GM23248 (cell line): ENCODE measurements at regions not wholly inside any gene's neighbourhood (a gene's known extent, or its start where the extent isn't known, plus 50 kb on each side); places are given as distances from the start of the nearest gene placed in this dataset.

Experiments
- DNase-seq: peaks from one replicate; pipeline ENCODE4 v3.0.0-alpha.2; 2015
- H2AFZ ChIP-seq: fragments of 200-600 bp; sonication (generic); 2 replicates; pipeline ENCODE4 v1.6.1; 2016; ENCODE audit warnings: antibody characterized with exemption
- H3F3A ChIP-seq: fragments of 200-600 bp; sonication (generic); 2 replicates; pipeline ENCODE4 v1.6.1; 2016; ENCODE audit warnings: mild to moderate bottlenecking, antibody characterized with exemption, mixed run types; ENCODE audit not compliant: insufficient read depth
- H3K27ac ChIP-seq: fragments of 200-600 bp; sonication (generic); 2 replicates; pipeline ENCODE4 v1.5.1; 2016; ENCODE audit warnings: mild to moderate bottlenecking
- H3K27me3 ChIP-seq: fragments of 200-600 bp; sonication (generic); replicated peaks from 2 replicates; pipeline ENCODE4 v1.6.1; 2016; ENCODE audit warnings: mild to moderate bottlenecking; ENCODE audit not compliant: insufficient read depth
- H3K36me3 ChIP-seq: fragments of 200-600 bp; sonication (generic); 2 replicates; pipeline ENCODE4 v1.6.1; 2016; ENCODE audit warnings: low read depth, mild to moderate bottlenecking
- H3K4me1 ChIP-seq: fragments of 200-600 bp; sonication (generic); 2 replicates; pipeline ENCODE4 v1.6.1; 2016; ENCODE audit warnings: mild to moderate bottlenecking; ENCODE audit not compliant: insufficient read depth
- H3K4me2 ChIP-seq: fragments of 200-600 bp; sonication (generic); one replicate; pipeline ENCODE4 v1.6.1; 2016; ENCODE audit warnings: mild to moderate bottlenecking; ENCODE audit not compliant: unreplicated experiment
- H3K4me3 ChIP-seq: fragments of 200-600 bp; sonication (generic); 2 replicates; pipeline ENCODE4 v1.5.1; 2016; ENCODE audit warnings: mild to moderate bottlenecking
- H3K79me2 ChIP-seq: fragments of 200-600 bp; sonication (generic); 2 replicates; pipeline ENCODE4 v1.6.1; 2016; ENCODE audit warnings: mild to moderate bottlenecking; ENCODE audit not compliant: insufficient read depth
- H3K9ac ChIP-seq: fragments of 200-600 bp; sonication (generic); 2 replicates; pipeline ENCODE4 v1.6.1; 2016; ENCODE audit warnings: mild to moderate bottlenecking
- H3K9me2 ChIP-seq: fragments of 200-600 bp; sonication (generic); 2 replicates; pipeline ENCODE4 v1.6.1; 2016; ENCODE audit warnings: mixed run types, mild to moderate bottlenecking, moderate library complexity; ENCODE audit not compliant: insufficient read depth
- H3K9me3 ChIP-seq: fragments of 200-600 bp; sonication (generic); one replicate; pipeline ENCODE4 v1.6.1; 2017; ENCODE audit warnings: low read depth
- H4K20me1 ChIP-seq: fragments of 200-600 bp; sonication (generic); 2 replicates; pipeline ENCODE4 v1.6.0; 2016; ENCODE audit not compliant: insufficient read depth
- EZH2 ChIP-seq: fragments of 200-600 bp; sonication (generic); IDR thresholded peaks from 2 replicates; pipeline ENCODE4 v1.6.1; 2018; ENCODE audit warnings: antibody characterized with exemption, mild to moderate bottlenecking; ENCODE audit not compliant: insufficient read depth, poor library complexity, severe bottlenecking
- EZH2phosphoT487 ChIP-seq: fragments of 200-600 bp; sonication (generic); IDR thresholded peaks from 2 replicates; pipeline ENCODE4 v1.6.1; 2018; ENCODE audit warnings: antibody characterized with exemption, moderate library complexity, mild to moderate bottlenecking, low read depth; ENCODE audit not compliant: insufficient read depth
- WGBS, 2 experiments: methylation state at CpG; one replicate each; pipeline ENCODE4 v1.1.6; 2015 to 2017; ENCODE audit warnings: low lambda C conversion rate in 2 of 2, low coverage in 1 of 2; ENCODE audit errors: missing lambda C conversion rate in 2 of 2; 5-methylcytosine and 5-hydroxymethylcytosine counted together
- in situ Hi-C: fragments of 300-500 bp; cut with MboI; formaldehyde crosslinking; loops from 2 replicates; pipeline ENCODE4 v1.15.0; 2020

- Histone ChIP-seq H3K4me1 (no peaks in the 10 kb centered on the region), H3F3A (no peaks in the 10 kb centered on the region), H3K4me3 (no peak overlapping the region), H2AFZ (no peak overlapping the region), H3K36me3 (no peaks in the 10 kb centered on the region), H3K27ac (no peak overlapping the region), H3K27me3 (peaks cover 19% of the 10 kb centered on the region), H3K9ac (no peak overlapping the region), H3K79me2 (no peaks in the 10 kb centered on the region), H3K9me3 (no peaks in the 10 kb centered on the region), H3K4me2 (no peak overlapping the region), H4K20me1 (no peaks in the 10 kb centered on the region), H3K9me2 (no peaks in the 10 kb centered on the region)
- 0 to 2% methylated on average over 4 of the region's 4 CpGs for WGBS, 2 experiments
- DNase-seq, result no peak
- in situ Hi-C loops, result no loop called here
- TF ChIP-seq EZH2phosphoT487 (no peak), EZH2 (no peak)
These were observed 122.0 kb upstream of the ATP10A start for GRCh38 chr15:25985165-25985564.

- H3K27ac ChIP-seq, result no peak overlapping the region
- H3K4me2 ChIP-seq, result no peak overlapping the region
- in situ Hi-C loops, result no loop called here
- peaks cover 37% of the 10 kb centered on the region for H3K27me3 ChIP-seq
- H3K36me3 ChIP-seq, result no peaks in the 10 kb centered on the region
- TF ChIP-seq EZH2phosphoT487 (no peak), EZH2 (no peak)
- H3K9me3 ChIP-seq, result no peaks in the 10 kb centered on the region
- 45 to 51% methylated on average over 6 of the region's 6 CpGs for WGBS, 2 experiments
- DNase-seq, result no peak
- no peak overlapping the region for H3K9ac ChIP-seq
- H3K4me1 ChIP-seq, result no peaks in the 10 kb centered on the region
- H3K79me2 ChIP-seq, result no peaks in the 10 kb centered on the region
- H3K9me2 ChIP-seq, result no peaks in the 10 kb centered on the region
- H3K4me3 ChIP-seq, result no peak overlapping the region
- H3F3A ChIP-seq, result no peaks in the 10 kb centered on the region
- H2AFZ ChIP-seq, result no peak overlapping the region
- no peaks in the 10 kb centered on the region for H4K20me1 ChIP-seq
These were observed 119.6 kb upstream of the ATP10A start for GRCh38 chr15:25982736-25983135.

DNA sequence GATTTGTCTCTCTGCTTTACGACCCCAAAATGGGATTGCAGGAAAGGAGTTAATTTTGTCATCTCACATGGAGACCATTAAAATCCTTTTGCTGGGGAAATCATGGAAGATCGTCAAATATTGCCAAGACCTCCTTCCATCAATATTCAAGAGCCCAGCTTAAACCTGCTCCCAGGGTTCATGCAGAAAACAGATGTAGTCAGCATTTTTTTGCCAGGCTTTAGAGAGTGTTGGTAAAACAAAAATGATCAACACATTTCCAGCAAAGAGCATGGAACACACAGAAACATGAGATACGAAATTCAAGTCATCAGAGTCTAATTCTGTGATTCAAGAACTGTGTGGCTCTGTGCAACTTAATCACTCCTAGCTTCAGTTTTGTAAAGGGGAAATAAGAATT, 118.0 kb upstream of the ATP10A start:
- Histone ChIP-seq H3K79me2 (no peaks in the 10 kb centered on the region), H3K27ac (no peak overlapping the region), H3K4me3 (no peak overlapping the region), H3K4me2 (no peak overlapping the region), H2AFZ (no peak overlapping the region), H3K36me3 (no peaks in the 10 kb centered on the region), H3K27me3 (peaks cover 37% of the 10 kb centered on the region), H3K4me1 (no peaks in the 10 kb centered on the region), H3F3A (no peaks in the 10 kb centered on the region), H3K9ac (no peak overlapping the region), H3K9me2 (no peaks in the 10 kb centered on the region), H4K20me1 (no peaks in the 10 kb centered on the region), H3K9me3 (no peaks in the 10 kb centered on the region)
- in situ Hi-C loops, result no loop called here
- TF ChIP-seq EZH2 (no peak), EZH2phosphoT487 (no peak)
- WGBS, 2 experiments, result 27 to 37% methylated on average over 3 of the region's 3 CpGs
- DNase-seq, result no peak

- no peaks in the 10 kb centered on the region for H3F3A ChIP-seq
- no peak for TF ChIP-seq EZH2phosphoT487
- TF ChIP-seq EZH2, result no peak
- DNase-seq, result no peak
- peaks cover 3% of the 10 kb centered on the region; the same call in 1 of the 2 replicates for H3K27me3 ChIP-seq
- H3K4me3 ChIP-seq, result no peak overlapping the region
- no peaks in the 10 kb centered on the region for H3K9me3 ChIP-seq
- H3K9me2 ChIP-seq, result no peaks in the 10 kb centered on the region
- H2AFZ ChIP-seq, result no peak overlapping the region
- H3K4me2 ChIP-seq, result no peak overlapping the region
- no peaks in the 10 kb centered on the region for H4K20me1 ChIP-seq
- in situ Hi-C loops, result no loop called here
- H3K9ac ChIP-seq, result no peak overlapping the region
- H3K4me1 ChIP-seq, result no peaks in the 10 kb centered on the region
- WGBS, 2 experiments, result 30 to 33% methylated on average over 4 of the region's 4 CpGs
- H3K79me2 ChIP-seq, result no peaks in the 10 kb centered on the region
- no peak overlapping the region for H3K27ac ChIP-seq
- H3K36me3 ChIP-seq, result no peaks in the 10 kb centered on the region
These were observed 109.1 kb upstream of the ATP10A start for GRCh38 chr15:25972141-25972675.

GRCh38 chr15:25971053-25971452, 107.9 kb upstream of the ATP10A start:
- Histone ChIP-seq H3K9me3 (no peaks in the 10 kb centered on the region), H3F3A (no peaks in the 10 kb centered on the region), H3K4me1 (no peaks in the 10 kb centered on the region), H3K79me2 (no peaks in the 10 kb centered on the region), H2AFZ (no peak overlapping the region), H3K9ac (no peak overlapping the region), H3K36me3 (no peaks in the 10 kb centered on the region), H3K9me2 (no peaks in the 10 kb centered on the region), H3K27ac (no peak overlapping the region), H3K27me3 (peaks cover 3% of the 10 kb centered on the region; the same call in 1 of the 2 replicates), H3K4me3 (no peak overlapping the region), H3K4me2 (no peak overlapping the region), H4K20me1 (no peaks in the 10 kb centered on the region)
- peak; percentile 10 for DNase-seq
- in situ Hi-C loops, result no loop called here
- 39 to 45% methylated on average over 6 of the region's 6 CpGs for WGBS, 2 experiments
- TF ChIP-seq EZH2phosphoT487, result no peak
- TF ChIP-seq EZH2, result no peak
